MG63 (cell line): ENCODE measurements at regions not wholly inside any gene's neighbourhood (a gene's known extent, or its start where the extent isn't known, plus 50 kb on each side); places are given as distances from the start of the nearest gene placed in this dataset.
"Not testable (repeated sequence)": the region's sequence is repeated elsewhere in the genome, so short reads cannot be mapped to it uniquely, and the experiment has no call there.

Source experiments
- DNase-seq: peaks from one replicate; pipeline ENCODE4 v3.0.0-alpha.2; 2020
- H3K27me3 ChIP-seq: fragments of 250-450 bp; sonication (Bioruptor Pico); 2 replicates; pipeline ENCODE4 v1.5.1; 2020; ENCODE audit warnings: mild to moderate bottlenecking, moderate library complexity
- H3K36me3 ChIP-seq: fragments of 250-450 bp; sonication (Bioruptor Pico); 2 replicates; pipeline ENCODE4 v1.5.1; 2020; ENCODE audit warnings: mild to moderate bottlenecking, moderate library complexity
- H3K4me3 ChIP-seq: fragments of 250-450 bp; sonication (Bioruptor Pico); 2 replicates; pipeline ENCODE4 v1.5.1; 2020; ENCODE audit warnings: mild to moderate bottlenecking, moderate library complexity
- H3K9me3 ChIP-seq: fragments of 250-450 bp; sonication (Bioruptor Pico); 2 replicates; pipeline ENCODE4 v1.5.1; 2020; ENCODE audit warnings: mild to moderate bottlenecking, moderate library complexity

- no peaks in the 10 kb centered on the region for H3K36me3 ChIP-seq
- H3K27me3 ChIP-seq, result no peaks in the 10 kb centered on the region
- no peaks in the 10 kb centered on the region for H3K9me3 ChIP-seq
- H3K4me3 ChIP-seq, result no peak overlapping the region
- DNase-seq, result no peak
Measured at GRCh38 chr11:129702410-129703398, 112.9 kb upstream of the TMEM45B start.

- Histone ChIP-seq H3K4me3 (no peak overlapping the region), H3K9me3 (no peaks in the 10 kb centered on the region), H3K36me3 (no peaks in the 10 kb centered on the region), H3K27me3 (no peaks in the 10 kb centered on the region)
- DNase-seq, result no peak
Measured at GRCh38 chr11:129703846-129704245, 111.8 kb upstream of the TMEM45B start.

- no peaks in the 10 kb centered on the region for H3K36me3 ChIP-seq
- no peak overlapping the region for H3K4me3 ChIP-seq
- no peak for DNase-seq
- H3K27me3 ChIP-seq, result no peaks in the 10 kb centered on the region
- no peaks in the 10 kb centered on the region for H3K9me3 ChIP-seq
Measured at GRCh38 chr11:129704831-129705230, 110.8 kb upstream of the TMEM45B start.

DNA sequence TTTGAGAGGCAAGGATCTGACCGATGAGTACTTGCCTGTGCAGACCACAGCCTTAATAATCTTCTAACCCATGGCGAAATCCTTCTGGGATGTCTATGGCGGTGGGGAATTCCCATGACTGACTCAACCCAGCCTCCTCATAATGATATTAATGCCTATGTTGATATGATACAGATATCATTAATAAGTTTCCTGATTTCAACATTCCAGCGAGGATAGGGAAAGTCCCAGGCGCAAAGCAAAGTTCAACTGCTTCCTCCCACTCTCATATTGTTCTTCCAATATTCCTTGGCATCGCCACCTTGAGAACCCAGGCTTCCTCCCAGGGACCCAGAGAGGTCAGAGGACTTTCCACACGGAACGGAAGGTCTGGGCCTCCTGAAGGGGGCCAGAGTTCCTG, 110.3 kb upstream of the TMEM45B start:
- DNase-seq, result no peak
- Histone ChIP-seq H3K9me3 (no peaks in the 10 kb centered on the region), H3K4me3 (no peak overlapping the region), H3K27me3 (no peaks in the 10 kb centered on the region), H3K36me3 (no peaks in the 10 kb centered on the region)

DNA sequence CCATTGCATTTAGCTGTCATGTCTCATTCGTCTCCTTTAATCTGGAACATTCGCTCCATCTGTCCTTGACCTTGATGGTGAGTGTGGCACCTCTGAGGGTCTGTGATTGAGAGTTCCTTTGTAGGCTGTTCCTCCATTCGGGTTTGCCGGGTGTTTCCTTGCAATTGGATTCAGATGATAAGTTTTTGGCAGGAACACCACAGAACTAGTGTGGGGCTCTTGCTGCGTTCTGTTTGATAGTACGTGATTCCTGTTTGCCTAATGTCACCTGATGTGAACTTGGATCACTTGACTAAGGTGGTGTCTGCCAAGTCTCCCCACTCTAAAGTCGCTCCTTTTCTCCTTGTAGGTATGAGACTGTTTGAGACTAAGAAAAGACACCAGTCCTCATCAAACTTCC, 109.7 kb upstream of the TMEM45B start:
- Histone ChIP-seq H3K4me3 (no peak overlapping the region), H3K36me3 (no peaks in the 10 kb centered on the region), H3K9me3 (no peaks in the 10 kb centered on the region), H3K27me3 (no peaks in the 10 kb centered on the region)
- DNase-seq, result no peak

DNA sequence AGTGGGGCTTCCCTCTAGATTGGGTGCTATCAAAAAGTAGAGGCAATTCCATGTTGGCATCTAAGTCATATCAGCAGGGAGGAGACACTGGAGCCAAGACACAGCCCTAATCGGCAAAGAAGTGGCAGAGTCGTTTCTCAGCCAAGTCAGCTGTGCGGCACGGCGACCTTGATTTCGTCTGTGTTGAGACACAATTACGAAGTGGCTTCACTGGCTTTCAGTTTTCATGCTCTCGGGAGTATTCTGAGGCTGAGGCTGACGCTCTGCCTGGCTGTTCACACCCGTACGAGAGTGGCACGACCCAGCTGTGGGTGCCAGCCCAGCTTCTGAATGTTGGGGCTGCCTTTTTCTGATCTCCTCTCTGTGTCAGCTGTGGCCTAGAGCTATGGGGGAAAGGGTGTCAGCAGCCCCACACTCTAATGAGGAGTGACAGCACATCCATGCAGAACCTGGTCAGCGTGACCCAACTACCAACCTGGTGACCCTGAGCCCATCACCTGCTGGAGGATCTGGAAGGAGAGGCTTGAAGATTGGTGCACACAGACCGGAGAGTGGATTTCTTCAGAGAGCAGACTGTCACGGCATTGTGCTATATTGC, 105.7 kb upstream of the TMEM45B start:
- Histone ChIP-seq H3K4me3 (no peak overlapping the region), H3K27me3 (no peaks in the 10 kb centered on the region), H3K36me3 (no peaks in the 10 kb centered on the region), H3K9me3 (no peaks in the 10 kb centered on the region)
- DNase-seq, result no peak

DNA sequence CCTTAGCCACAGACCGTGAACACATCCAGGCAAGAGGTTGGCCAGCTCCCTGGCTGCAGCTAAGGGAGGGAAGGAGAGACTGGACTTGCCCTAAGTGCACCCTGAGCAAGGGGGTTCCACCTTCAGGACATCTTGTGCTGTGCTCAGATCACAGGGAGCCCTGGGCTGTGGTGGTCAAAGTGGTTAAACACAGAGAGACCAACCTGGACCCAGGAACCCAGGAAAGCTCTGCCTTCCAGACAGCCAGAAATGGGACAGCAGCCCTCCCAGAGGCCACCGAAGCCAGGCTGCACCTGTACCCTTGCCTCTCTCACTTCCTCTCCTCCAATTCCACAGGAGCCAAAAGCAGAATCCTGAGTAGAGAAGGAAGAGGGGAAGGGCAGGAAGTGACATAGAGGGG, 105.2 kb upstream of the TMEM45B start:
- H3K36me3 ChIP-seq, result no peaks in the 10 kb centered on the region
- H3K4me3 ChIP-seq, result no peak overlapping the region
- H3K27me3 ChIP-seq, result no peaks in the 10 kb centered on the region
- H3K9me3 ChIP-seq, result no peaks in the 10 kb centered on the region
- no peak for DNase-seq

GRCh38 chr11:129711760-129712159, 103.9 kb upstream of the TMEM45B start:
- H3K4me3 ChIP-seq, result no peak overlapping the region
- no peak for DNase-seq

GRCh38 chr11:129712486-129713240, 103.0 kb upstream of the TMEM45B start:
- not testable (repeated sequence) for DNase-seq, H3K9me3 ChIP-seq, H3K27me3 ChIP-seq, H3K4me3 ChIP-seq, H3K36me3 ChIP-seq

More at GRCh38 chr11:129711760-129712159, 103.9 kb upstream of the TMEM45B start:
- Histone ChIP-seq H3K9me3 (no peaks in the 10 kb centered on the region), H3K36me3 (no peaks in the 10 kb centered on the region), H3K27me3 (no peaks in the 10 kb centered on the region)

DNA sequence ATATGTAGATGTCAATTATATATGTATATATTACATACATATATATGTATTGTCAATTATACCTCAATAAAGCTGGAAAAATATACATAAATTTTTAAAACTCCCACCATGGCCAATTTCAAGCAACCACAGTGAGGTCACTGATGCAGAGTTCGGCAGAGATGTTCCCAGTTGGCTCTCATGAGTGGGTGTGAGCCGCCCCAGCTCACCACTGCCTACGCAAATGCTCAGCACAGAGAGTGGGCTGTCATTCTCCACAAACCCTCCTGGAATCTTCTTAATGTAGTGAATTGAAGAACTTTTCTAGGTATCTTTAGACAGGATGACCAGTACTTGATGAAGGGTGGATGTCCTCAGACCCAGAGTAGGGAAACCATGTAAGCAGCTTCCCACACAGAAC, 96.6 kb upstream of the TMEM45B start:
- H3K4me3 ChIP-seq, result no peak overlapping the region
- no peaks in the 10 kb centered on the region; the same call in 1 of the 2 replicates for H3K27me3 ChIP-seq
- H3K36me3 ChIP-seq, result no peaks in the 10 kb centered on the region
- DNase-seq, result no peak
- no peaks in the 10 kb centered on the region for H3K9me3 ChIP-seq

DNA sequence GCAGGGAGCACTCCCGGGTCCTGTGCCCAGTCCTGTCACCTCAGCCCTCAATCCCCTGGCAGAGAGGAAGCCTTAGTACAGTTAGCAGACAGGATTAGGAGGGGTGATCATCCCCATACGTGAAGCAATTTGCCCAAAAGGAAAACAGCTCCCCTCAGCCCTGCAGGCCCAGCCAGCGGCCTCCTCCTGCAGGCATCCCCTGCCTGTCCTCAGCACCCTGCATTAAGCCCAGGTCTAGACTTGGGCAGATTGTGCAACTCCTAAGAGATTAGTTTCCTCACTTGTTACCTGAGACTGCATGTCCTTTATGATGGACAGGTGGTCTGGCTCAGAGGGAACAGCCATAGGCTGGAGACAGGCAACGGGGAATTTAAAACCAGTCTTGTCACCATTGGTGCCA, 95.5 kb upstream of the TMEM45B start:
- no peak for DNase-seq
- Histone ChIP-seq H3K9me3 (no peaks in the 10 kb centered on the region), H3K36me3 (no peaks in the 10 kb centered on the region), H3K4me3 (no peak overlapping the region), H3K27me3 (no peaks in the 10 kb centered on the region; the same call in none of the 2 replicates)

GRCh38 chr11:129720994-129721393, 94.7 kb upstream of the TMEM45B start:
- Histone ChIP-seq H3K27me3 (no peaks in the 10 kb centered on the region; the same call in none of the 2 replicates), H3K9me3 (no peaks in the 10 kb centered on the region), H3K4me3 (no peak overlapping the region), H3K36me3 (no peaks in the 10 kb centered on the region)
- no peak for DNase-seq

DNA sequence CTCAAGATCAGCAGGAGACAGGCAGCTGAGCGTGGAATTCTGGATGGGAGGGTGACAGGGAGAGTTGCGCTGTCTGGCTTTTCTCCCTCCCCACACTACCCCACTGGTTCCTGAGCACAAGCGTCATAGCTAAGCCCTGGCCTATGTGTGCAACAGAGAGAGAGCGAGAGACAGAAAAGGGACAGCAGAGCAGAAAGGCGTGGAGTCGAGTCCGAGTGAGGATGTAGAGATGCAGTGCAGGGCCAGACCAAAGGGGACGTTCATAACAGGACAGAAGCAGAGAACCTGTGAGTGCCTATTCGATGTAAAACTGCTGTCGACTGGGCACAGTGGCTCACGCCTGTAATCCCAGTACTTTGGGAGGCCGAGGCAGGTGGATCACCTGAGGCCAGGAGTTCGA, 94.0 kb upstream of the TMEM45B start:
- H3K27me3 ChIP-seq, result no peaks in the 10 kb centered on the region; the same call in none of the 2 replicates
- H3K4me3 ChIP-seq, result no peak overlapping the region
- H3K9me3 ChIP-seq, result no peaks in the 10 kb centered on the region
- H3K36me3 ChIP-seq, result no peaks in the 10 kb centered on the region
- DNase-seq, result no peak

DNA sequence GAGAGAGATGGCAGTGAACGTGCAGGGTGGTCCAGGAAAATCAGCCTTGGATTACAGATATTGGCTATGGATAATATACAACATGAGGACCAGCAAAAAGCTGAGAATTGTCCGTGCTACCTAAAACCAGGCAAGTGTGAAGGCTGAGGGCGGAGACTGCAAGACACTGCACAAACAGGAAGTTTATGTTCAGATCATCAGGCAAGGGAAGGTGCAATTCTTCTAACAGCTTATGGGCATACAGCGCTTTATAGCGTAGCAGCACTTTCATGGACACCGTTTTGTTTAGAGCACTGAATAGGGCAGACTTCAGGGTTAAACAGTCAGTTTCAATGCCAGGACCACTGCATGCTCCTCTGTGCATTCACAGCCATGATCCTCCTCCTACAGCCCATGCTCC, 93.1 kb upstream of the TMEM45B start:
- Histone ChIP-seq H3K4me3 (no peak overlapping the region), H3K36me3 (no peaks in the 10 kb centered on the region), H3K9me3 (no peaks in the 10 kb centered on the region), H3K27me3 (no peaks in the 10 kb centered on the region; the same call in none of the 2 replicates)
- no peak for DNase-seq

DNA sequence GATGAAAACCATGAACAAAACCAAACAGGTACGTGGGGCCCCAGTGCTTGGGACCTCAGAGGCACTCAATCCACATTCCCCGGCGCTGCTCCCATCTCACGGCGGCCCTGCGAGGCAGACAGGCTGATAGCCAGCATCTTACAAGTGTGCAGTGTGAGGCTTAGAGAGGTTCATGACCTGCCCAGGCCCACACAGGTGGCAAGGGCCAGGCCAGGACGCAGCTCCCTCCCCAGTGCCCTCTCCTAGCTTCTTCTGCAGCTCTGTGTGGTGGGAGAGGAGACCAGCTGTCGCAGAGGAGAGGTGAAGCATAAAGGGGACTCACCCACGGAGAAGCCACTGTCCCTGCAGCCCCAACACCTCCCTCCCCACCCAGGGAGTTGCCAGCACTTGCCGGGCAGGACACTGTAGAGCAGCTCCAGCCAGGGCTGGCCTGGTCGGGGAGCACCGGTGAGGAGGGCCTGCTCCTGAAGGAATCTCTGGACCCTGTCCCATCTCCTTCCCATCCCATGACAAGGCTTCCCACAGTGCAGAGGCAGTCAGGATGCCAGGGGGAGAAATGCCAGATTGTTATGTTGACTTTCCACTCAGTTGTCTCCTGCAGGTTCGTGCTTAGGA, 92.4 kb upstream of the TMEM45B start:
- Histone ChIP-seq H3K9me3 (no peaks in the 10 kb centered on the region), H3K4me3 (no peak overlapping the region), H3K27me3 (no peaks in the 10 kb centered on the region; the same call in none of the 2 replicates), H3K36me3 (no peaks in the 10 kb centered on the region)
- DNase-seq, result no peak

DNA sequence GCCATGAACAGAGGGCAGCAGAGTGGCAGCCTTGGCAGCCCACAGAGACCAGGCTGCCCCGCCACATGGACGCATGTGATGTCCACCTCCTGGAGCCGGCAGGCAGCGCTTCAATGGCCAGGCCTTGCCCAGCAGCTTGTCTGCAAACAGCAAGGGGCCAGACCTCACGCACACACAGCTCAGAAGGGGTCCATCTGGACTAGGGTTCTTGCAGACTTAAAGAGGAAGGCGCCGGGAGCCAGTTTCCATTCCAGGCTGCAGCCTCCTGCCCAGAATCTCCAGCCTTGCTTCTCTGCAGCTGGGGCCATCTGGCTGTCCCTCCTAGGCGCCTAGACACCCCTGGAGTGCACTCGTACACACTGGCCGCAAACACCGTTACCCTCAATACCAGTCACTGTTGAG, 91.9 kb upstream of the TMEM45B start:
- Histone ChIP-seq H3K36me3 (no peaks in the 10 kb centered on the region), H3K9me3 (no peaks in the 10 kb centered on the region), H3K4me3 (no peak overlapping the region), H3K27me3 (no peaks in the 10 kb centered on the region; the same call in none of the 2 replicates)
- DNase-seq, result no peak

DNA sequence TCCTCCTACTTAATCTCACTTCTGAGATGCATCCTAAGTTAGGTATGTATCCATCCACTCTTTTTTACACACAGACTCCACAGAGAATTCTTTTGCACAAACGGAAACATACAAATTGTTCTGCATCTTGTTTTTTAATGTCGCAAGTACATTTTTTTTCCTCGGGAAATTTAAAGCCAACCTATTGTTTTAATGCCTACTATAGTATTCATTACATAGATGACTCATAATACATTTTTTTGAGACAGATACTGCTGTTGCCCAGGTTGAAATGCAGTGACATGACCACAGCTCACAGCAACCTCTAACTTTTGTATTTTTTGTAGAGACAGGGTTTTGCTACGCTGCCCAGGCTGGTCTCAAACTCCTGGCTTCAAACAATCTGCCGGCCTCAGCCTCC, 90.8 kb upstream of the TMEM45B start:
- no peaks in the 10 kb centered on the region for H3K9me3 ChIP-seq
- no peak overlapping the region for H3K4me3 ChIP-seq
- no peaks in the 10 kb centered on the region for H3K36me3 ChIP-seq
- DNase-seq, result no peak
- no peaks in the 10 kb centered on the region; the same call in none of the 2 replicates for H3K27me3 ChIP-seq
